ENCODE measurements at regions not wholly inside any gene's neighbourhood (a gene's known extent, or its start where the extent isn't known, plus 50 kb on each side); places are given as distances from the start of the nearest gene placed in this dataset.
"Not testable (repeated sequence)": the region's sequence is repeated elsewhere in the genome, so short reads cannot be mapped to it uniquely, and the experiment has no call there.

GRCh38 chr4:97072666-97073065 is 1070.6 kb downstream of the STPG2 start:
- H3K4me3 ChIP-seq (ENCODE audit: low read length in 3 of 3) = no peak overlapping the region
- no peak for FAIRE-seq

DNA sequence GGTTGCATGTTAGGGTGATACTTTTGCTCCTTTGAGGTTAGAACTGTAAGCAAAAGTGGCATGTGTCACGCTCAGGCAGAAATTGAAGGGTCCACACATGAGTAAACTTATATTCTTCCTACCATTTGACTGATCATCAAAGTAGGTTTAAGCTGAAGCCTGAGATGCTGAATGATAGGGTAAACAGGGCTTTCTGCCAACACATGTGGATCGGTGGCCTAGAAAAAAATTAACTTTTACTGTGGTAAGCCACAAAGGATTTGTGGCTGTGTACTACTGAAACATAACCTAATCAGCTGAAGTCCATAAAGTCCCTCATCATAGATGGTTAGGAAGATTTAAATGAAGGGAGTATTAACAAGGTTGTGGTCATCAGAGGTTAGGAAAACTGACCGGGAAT is 1070.1 kb downstream of the STPG2 start:
- Histone ChIP-seq H3K27ac (ENCODE audit: low read depth in 2 of 2, low read length in 2 of 2) (no peak overlapping the region), H3K9me3 (ENCODE audit: control insufficient read depth in 2 of 3, insufficient read depth in 1 of 3, low read length in 3 of 3) (no peaks in the 10 kb centered on the region), H3K27me3 (ENCODE audit: control insufficient read depth, insufficient read depth, low read length) (no peaks in the 10 kb centered on the region), H3K4me1 (ENCODE audit: control insufficient read depth in 2 of 3, insufficient read depth in 2 of 3, low read depth in 1 of 3, low read length in 3 of 3) (no peaks in the 10 kb centered on the region), H3K9ac (ENCODE audit: low read length in 3 of 3) (no peak overlapping the region), H3K4me3 (ENCODE audit: low read length in 3 of 3) (no peak overlapping the region), H3K36me3 (ENCODE audit: control insufficient read depth in 2 of 3, insufficient read depth in 3 of 3, low read length in 3 of 3) (no peaks in the 10 kb centered on the region)
- intact Hi-C loops (cut with DNase I) = no loop called here
- FAIRE-seq = no peak
- no peak for DNase-seq
- TF ChIP-seq CTCF (IDR thresholded peaks at IDR 0.05; ENCODE audit: borderline replicate concordance, extremely low read depth, insufficient read depth) = no peak

More at GRCh38 chr4:97072666-97073065, 1070.6 kb downstream of the STPG2 start:
- intact Hi-C loops (cut with DNase I) = no loop called here
- TF ChIP-seq CTCF (IDR thresholded peaks at IDR 0.05; ENCODE audit: borderline replicate concordance, extremely low read depth, insufficient read depth) = no peak
- no peaks in the 10 kb centered on the region for H3K9me3 ChIP-seq (ENCODE audit: control insufficient read depth in 2 of 3, insufficient read depth in 1 of 3, low read length in 3 of 3)
- DNase-seq = no peak
- H3K9ac ChIP-seq (ENCODE audit: low read length in 3 of 3) = no peak overlapping the region
- no peaks in the 10 kb centered on the region for H3K36me3 ChIP-seq (ENCODE audit: control insufficient read depth in 2 of 3, insufficient read depth in 3 of 3, low read length in 3 of 3)
- H3K27me3 ChIP-seq (ENCODE audit: control insufficient read depth, insufficient read depth, low read length) = no peaks in the 10 kb centered on the region
- no peaks in the 10 kb centered on the region for H3K4me1 ChIP-seq (ENCODE audit: control insufficient read depth in 2 of 3, insufficient read depth in 2 of 3, low read depth in 1 of 3, low read length in 3 of 3)
- H3K27ac ChIP-seq (ENCODE audit: low read depth in 2 of 2, low read length in 2 of 2) = no peak overlapping the region

- Histone ChIP-seq H3K9ac (ENCODE audit: low read length in 3 of 3) (no peak overlapping the region), H3K9me3 (ENCODE audit: control insufficient read depth in 2 of 3, insufficient read depth in 1 of 3, low read length in 3 of 3) (no peaks in the 10 kb centered on the region), H3K36me3 (ENCODE audit: control insufficient read depth in 2 of 3, insufficient read depth in 3 of 3, low read length in 3 of 3) (no peaks in the 10 kb centered on the region), H3K27me3 (ENCODE audit: control insufficient read depth, insufficient read depth, low read length) (no peaks in the 10 kb centered on the region), H3K27ac (ENCODE audit: low read depth in 2 of 2, low read length in 2 of 2) (no peak overlapping the region), H3K4me3 (ENCODE audit: low read length in 3 of 3) (no peak overlapping the region), H3K4me1 (ENCODE audit: control insufficient read depth in 2 of 3, insufficient read depth in 2 of 3, low read depth in 1 of 3, low read length in 3 of 3) (no peaks in the 10 kb centered on the region)
- DNase-seq (no peak), FAIRE-seq (no peak)
- TF ChIP-seq CTCF (IDR thresholded peaks at IDR 0.05; ENCODE audit: borderline replicate concordance, extremely low read depth, insufficient read depth) = no peak
- intact Hi-C loops (cut with DNase I) = no loop called here
These were observed 1068.7 kb downstream of the STPG2 start for GRCh38 chr4:97074531-97074930.

- TF ChIP-seq CTCF (IDR thresholded peaks at IDR 0.05; ENCODE audit: borderline replicate concordance, extremely low read depth, insufficient read depth) = no peak
- FAIRE-seq (no peak), DNase-seq (no peak)
- Histone ChIP-seq H3K27me3 (ENCODE audit: control insufficient read depth, insufficient read depth, low read length) (no peaks in the 10 kb centered on the region), H3K4me3 (ENCODE audit: low read length in 3 of 3) (no peak overlapping the region), H3K9ac (ENCODE audit: low read length in 3 of 3) (no peak overlapping the region), H3K27ac (ENCODE audit: low read depth in 2 of 2, low read length in 2 of 2) (no peak overlapping the region), H3K36me3 (ENCODE audit: control insufficient read depth in 2 of 3, insufficient read depth in 3 of 3, low read length in 3 of 3) (no peaks in the 10 kb centered on the region), H3K9me3 (ENCODE audit: control insufficient read depth in 2 of 3, insufficient read depth in 1 of 3, low read length in 3 of 3) (no peaks in the 10 kb centered on the region), H3K4me1 (ENCODE audit: control insufficient read depth in 2 of 3, insufficient read depth in 2 of 3, low read depth in 1 of 3, low read length in 3 of 3) (no peaks in the 10 kb centered on the region)
- intact Hi-C loops (cut with DNase I) = no loop called here
These were observed 1061.3 kb downstream of the STPG2 start for GRCh38 chr4:97081951-97082350.

GRCh38 chr4:97097036-97097435 is 1046.2 kb downstream of the STPG2 start:
- intact Hi-C loops (cut with DNase I); H3K27ac ChIP-seq (ENCODE audit: low read depth in 2 of 2, low read length in 2 of 2); H3K36me3 ChIP-seq (ENCODE audit: control insufficient read depth in 2 of 3, insufficient read depth in 3 of 3, low read length in 3 of 3); H3K4me1 ChIP-seq (ENCODE audit: control insufficient read depth in 2 of 3, insufficient read depth in 2 of 3, low read depth in 1 of 3, low read length in 3 of 3); H3K4me3 ChIP-seq (ENCODE audit: low read length in 3 of 3); H3K9me3 ChIP-seq (ENCODE audit: control insufficient read depth in 2 of 3, insufficient read depth in 1 of 3, low read length in 3 of 3); DNase-seq; H3K9ac ChIP-seq (ENCODE audit: low read length in 3 of 3); H3K27me3 ChIP-seq (ENCODE audit: control insufficient read depth, insufficient read depth, low read length); FAIRE-seq: not testable (repeated sequence)

GRCh38 chr4:97101171-97101570 is 1042.1 kb downstream of the STPG2 start:
- H3K4me1 ChIP-seq (ENCODE audit: control insufficient read depth in 2 of 3, insufficient read depth in 2 of 3, low read depth in 1 of 3, low read length in 3 of 3); H3K36me3 ChIP-seq (ENCODE audit: control insufficient read depth in 2 of 3, insufficient read depth in 3 of 3, low read length in 3 of 3); H3K9me3 ChIP-seq (ENCODE audit: control insufficient read depth in 2 of 3, insufficient read depth in 1 of 3, low read length in 3 of 3); DNase-seq; H3K27ac ChIP-seq (ENCODE audit: low read depth in 2 of 2, low read length in 2 of 2); intact Hi-C loops (cut with DNase I); H3K27me3 ChIP-seq (ENCODE audit: control insufficient read depth, insufficient read depth, low read length); H3K9ac ChIP-seq (ENCODE audit: low read length in 3 of 3); FAIRE-seq; H3K4me3 ChIP-seq (ENCODE audit: low read length in 3 of 3): not testable (repeated sequence)

Measured in kidney (tissue), 13 donors.